H9 (cell line): ENCODE measurements at regions not wholly inside any gene's neighbourhood (a gene's known extent, or its start where the extent isn't known, plus 50 kb on each side); places are given as distances from the start of the nearest gene placed in this dataset.
A peak's percentile ranks its signal among the peaks of the same experiment; 100 is the strongest.

ENCODE experiments used
- DNase-seq: peaks from one replicate; pipeline ENCODE4 v3.0.0-alpha.2; 2017
- H2AFZ ChIP-seq: one replicate; pipeline ENCODE4 v1.6.1; 2013; ENCODE audit warnings: mild to moderate bottlenecking, low read length, control low read depth, moderate library complexity
- H2AK5ac ChIP-seq: 2 replicates; pipeline ENCODE4 v1.6.1; 2013; ENCODE audit warnings: low read length, control low read depth, mixed read lengths; ENCODE audit not compliant: insufficient read length
- H2BK120ac ChIP-seq: one replicate; pipeline ENCODE4 v1.6.1; 2013; ENCODE audit warnings: low read depth, mild to moderate bottlenecking, low read length, control low read depth, inconsistent platforms; ENCODE audit not compliant: poor library complexity, severe bottlenecking
- H2BK12ac ChIP-seq: 2 replicates; pipeline ENCODE4 v1.6.1; 2013; ENCODE audit warnings: low read length, control low read depth, mixed read lengths, low read depth; ENCODE audit not compliant: insufficient read length
- H2BK15ac ChIP-seq: 2 replicates; pipeline ENCODE4 v1.6.1; 2013; ENCODE audit warnings: low read depth, low read length, control low read depth
- H2BK20ac ChIP-seq: one replicate; pipeline ENCODE4 v1.6.1; 2013; ENCODE audit warnings: low read depth, mild to moderate bottlenecking, low read length, control low read depth, inconsistent platforms; ENCODE audit not compliant: poor library complexity, severe bottlenecking
- H2BK5ac ChIP-seq: 2 replicates; pipeline ENCODE4 v1.6.1; 2013; ENCODE audit warnings: low read length, control low read depth, mixed read lengths; ENCODE audit not compliant: insufficient read length
- H3K14ac ChIP-seq: 2 replicates; pipeline ENCODE4 v1.6.1; 2013; ENCODE audit warnings: low read length, control low read depth; ENCODE audit not compliant: insufficient read depth
- H3K18ac ChIP-seq: 2 replicates; pipeline ENCODE4 v1.6.1; 2013; ENCODE audit warnings: low read depth, mild to moderate bottlenecking, mixed read lengths, low read length, control low read depth; ENCODE audit not compliant: insufficient read length
- H3K23ac ChIP-seq: 2 replicates; pipeline ENCODE4 v1.6.1; 2013; ENCODE audit warnings: low read length, control low read depth, mixed read lengths, low read depth; ENCODE audit not compliant: insufficient read length
- H3K23me2 ChIP-seq: 2 replicates; pipeline ENCODE4 v1.6.1; 2013; ENCODE audit warnings: low read depth, mild to moderate bottlenecking, mixed read lengths, low read length, control low read depth; ENCODE audit not compliant: insufficient read length, poor library complexity, severe bottlenecking
- H3K27ac ChIP-seq: 2 replicates; pipeline ENCODE4 v1.5.1; 2013; ENCODE audit warnings: low read length, control low read depth, mixed read lengths, low read depth; ENCODE audit not compliant: insufficient read length
- H3K27me3 ChIP-seq: 2 replicates; pipeline ENCODE4 v1.6.1; 2013; ENCODE audit warnings: low read length, control low read depth, inconsistent platforms; ENCODE audit not compliant: insufficient read depth
- H3K4ac ChIP-seq: 2 replicates; pipeline ENCODE4 v1.6.1; 2013; ENCODE audit warnings: low read depth, mild to moderate bottlenecking, control low read depth, inconsistent platforms, low read length, moderate library complexity
- H3K4me1 ChIP-seq: 2 replicates; pipeline ENCODE4 v1.6.1; 2013; ENCODE audit warnings: low read length, control low read depth, inconsistent platforms; ENCODE audit not compliant: insufficient read depth
- H3K4me2 ChIP-seq: 2 replicates; pipeline ENCODE4 v1.6.1; 2013; ENCODE audit warnings: low read length, control low read depth, mixed read lengths; ENCODE audit not compliant: insufficient read length, insufficient read depth
- H3K56ac ChIP-seq: 2 replicates; pipeline ENCODE4 v1.6.1; 2013; ENCODE audit warnings: low read depth, mild to moderate bottlenecking, mixed read lengths, low read length, control low read depth; ENCODE audit not compliant: insufficient read length
- H3K79me1 ChIP-seq: 2 replicates; pipeline ENCODE4 v1.6.1; 2013; ENCODE audit warnings: low read depth, mild to moderate bottlenecking, moderate library complexity, low read length, control low read depth, inconsistent platforms; ENCODE audit not compliant: insufficient read depth, poor library complexity, severe bottlenecking
- H3K79me2 ChIP-seq: 2 replicates; pipeline ENCODE4 v1.6.1; 2013; ENCODE audit warnings: low read length, control low read depth, inconsistent platforms; ENCODE audit not compliant: insufficient read depth
- H3K9ac ChIP-seq: 2 replicates; pipeline ENCODE4 v1.6.1; 2013; ENCODE audit warnings: low read length, control low read depth, mixed read lengths; ENCODE audit not compliant: insufficient read length; ENCODE audit errors: extremely low read depth
- H3K9me3 ChIP-seq: one replicate; pipeline ENCODE4 v1.6.1; 2013; ENCODE audit warnings: low read depth, low read length, inconsistent platforms; ENCODE audit not compliant: control insufficient read depth
- H3T11ph ChIP-seq: one replicate; pipeline ENCODE4 v1.6.1; 2013; ENCODE audit warnings: mild to moderate bottlenecking, low read length, control low read depth, inconsistent platforms
- H4K20me1 ChIP-seq: one replicate; pipeline ENCODE4 v1.6.1; 2013; ENCODE audit not compliant: control insufficient read depth, insufficient read length, insufficient read depth
- H4K5ac ChIP-seq: 2 replicates; pipeline ENCODE4 v1.6.1; 2013; ENCODE audit warnings: low read depth, mild to moderate bottlenecking, mixed read lengths, low read length, control low read depth; ENCODE audit not compliant: insufficient read length
- H4K8ac ChIP-seq: replicated peaks from 2 replicates; pipeline ENCODE4 v1.6.1; 2013; ENCODE audit warnings: low read length, control low read depth, mixed read lengths, low read depth; ENCODE audit not compliant: insufficient read length
- H4K91ac ChIP-seq: 2 replicates; pipeline ENCODE4 v1.6.1; 2013; ENCODE audit warnings: low read depth, mild to moderate bottlenecking, moderate library complexity, mixed read lengths, low read length, control low read depth; ENCODE audit not compliant: insufficient read length
- H3K27ac Mint-ChIP-seq, 3 experiments: 2 replicates in 2 of 3; 3 replicates in 1 of 3; pipeline ENCODE4 v1.8.0; 2020 to 2021; ENCODE audit warnings: mixed read lengths in 3 of 3, mild to moderate bottlenecking in 1 of 3, moderate library complexity in 1 of 3
- H3K27me3 Mint-ChIP-seq: 2 replicates; pipeline ENCODE4 v1.8.0; 2021; ENCODE audit warnings: low read depth, mild to moderate bottlenecking, moderate library complexity, mixed read lengths
- H3K36me3 Mint-ChIP-seq, 3 experiments: 2 replicates in 2 of 3; 3 replicates in 1 of 3; pipeline ENCODE4 v1.8.0; 2020 to 2021; ENCODE audit warnings: low read depth in 3 of 3, mixed read lengths in 3 of 3; ENCODE audit not compliant: insufficient read depth in 1 of 3
- H3K4me1 Mint-ChIP-seq, 2 experiments: 2 replicates each; pipeline ENCODE4 v1.8.0; 2020; ENCODE audit warnings: mixed read lengths in 2 of 2
- H3K4me3 Mint-ChIP-seq, 2 experiments: 2 replicates in 1 of 2; 3 replicates in 1 of 2; pipeline ENCODE4 v1.8.0; 2020 to 2021; ENCODE audit warnings: mild to moderate bottlenecking in 2 of 2, mixed read lengths in 2 of 2, moderate library complexity in 1 of 2
- H3K9me3 Mint-ChIP-seq, 2 experiments: 2 replicates in 1 of 2; 3 replicates in 1 of 2; pipeline ENCODE4 v1.8.0; 2020; ENCODE audit warnings: mild to moderate bottlenecking in 2 of 2, mixed read lengths in 2 of 2, moderate library complexity in 1 of 2
- CTCF ChIP-seq: fragments of 200-600 bp; sonication (generic); conservative IDR thresholded peaks from 3 replicates; pipeline ENCODE4 v1.8.0; 2021; ENCODE audit warnings: antibody characterized with exemption, mild to moderate bottlenecking
- WGBS: extraction: QIAGEN DNeasy Blood & Tissue Kit; methylation state at CpG from one replicate; pipeline ENCODE4 v1.1.7; 2013; ENCODE audit warnings: missing lambda C conversion rate, low lambda C conversion rate, mixed read lengths; ENCODE audit not compliant: insufficient read length; ENCODE audit errors: extremely low coverage; 5-methylcytosine and 5-hydroxymethylcytosine counted together

GRCh38 chr2:58533376-58533775 lies 292.3 kb upstream of the FANCL start:
- DNase-seq = no peak
- no peak overlapping the region for H3K27ac ChIP-seq
- Mint-ChIP-seq H3K27me3 (no peaks in the 10 kb centered on the region), H3K4me3 (no peak overlapping the region), H3K27ac (peak overlapping the region; percentile 12 to 75 (median 74); a peak in 6 of 7 replicates), H3K9me3 (no peaks in the 10 kb centered on the region), H3K36me3 (peaks cover 0 to 5% (median 0%) of the 10 kb centered on the region in 3 experiments; a peak in 1 of 7 replicates), H3K4me1 (peaks cover 55 to 61% of the 10 kb centered on the region in 2 experiments)
- H4K91ac ChIP-seq = no peak overlapping the region
- no peak overlapping the region for H3K9ac ChIP-seq
- H4K5ac ChIP-seq = no peak overlapping the region
- no peaks in the 10 kb centered on the region for H4K20me1 ChIP-seq
- H3K4me1 ChIP-seq = peaks cover 17% of the 10 kb centered on the region; the same call in 1 of the 2 replicates
- H3T11ph ChIP-seq = no peak overlapping the region
- H3K4me2 ChIP-seq = no peak overlapping the region
- TF ChIP-seq CTCF = no peak
- no peaks in the 10 kb centered on the region for H3K23me2 ChIP-seq
- H2AK5ac ChIP-seq = no peak overlapping the region
- no peak overlapping the region for H2AFZ ChIP-seq
- no peak overlapping the region for H2BK20ac ChIP-seq
- no peak overlapping the region for H4K8ac ChIP-seq
- H2BK5ac ChIP-seq = no peak overlapping the region
- H2BK120ac ChIP-seq = no peak overlapping the region
- no peak overlapping the region for H3K14ac ChIP-seq
- no peak overlapping the region for H3K4ac ChIP-seq
- no peak overlapping the region for H2BK15ac ChIP-seq
- no peak overlapping the region for H2BK12ac ChIP-seq
- no peak overlapping the region for H3K23ac ChIP-seq
- H3K79me2 ChIP-seq = no peaks in the 10 kb centered on the region
- H3K18ac ChIP-seq = no peak overlapping the region
- H3K27me3 ChIP-seq = no peaks in the 10 kb centered on the region
- no peak overlapping the region for H3K56ac ChIP-seq
- no CpG with 5 or more reads among the region's 3 CpGs for WGBS
- no peaks in the 10 kb centered on the region for H3K79me1 ChIP-seq
- no peaks in the 10 kb centered on the region for H3K9me3 ChIP-seq
